Ishikawa (cell line): ENCODE measurements at regions not wholly inside any gene's neighbourhood (a gene's known extent, or its start where the extent isn't known, plus 50 kb on each side); places are given as distances from the start of the nearest gene placed in this dataset.

Source experiments
- CEBPB ChIP-seq: IDR thresholded peaks from 2 replicates; pipeline ENCODE4 v1.6.1; 2012
- CREB1 ChIP-seq: IDR thresholded peaks from 2 replicates; pipeline ENCODE4 v1.6.1; 2012; ENCODE audit warnings: low read depth
- EGR1 ChIP-seq: IDR thresholded peaks from 2 replicates; pipeline ENCODE4 v1.6.1; 2012
- EP300 ChIP-seq: IDR thresholded peaks from 2 replicates; pipeline ENCODE4 v1.6.1; 2012; ENCODE audit warnings: borderline replicate concordance
- FOXM1 ChIP-seq: IDR thresholded peaks from 2 replicates; pipeline ENCODE4 v1.6.1; 2012; ENCODE audit warnings: low read depth, borderline replicate concordance
- MAX ChIP-seq: IDR thresholded peaks from 2 replicates; pipeline ENCODE4 v1.6.1; 2012
- NFIC ChIP-seq: IDR thresholded peaks from 2 replicates; pipeline ENCODE4 v1.6.1; 2012
- RAD21 ChIP-seq: IDR thresholded peaks from 2 replicates; pipeline ENCODE4 v1.6.1; 2012; ENCODE audit warnings: low read depth
- REST ChIP-seq: IDR thresholded peaks from 2 replicates; pipeline ENCODE4 v1.6.1; 2012; ENCODE audit warnings: low read depth, mild to moderate bottlenecking
- TAF1 ChIP-seq: IDR thresholded peaks from 2 replicates; pipeline ENCODE4 v1.6.1; 2012; ENCODE audit warnings: low read depth, mild to moderate bottlenecking
- TCF12 ChIP-seq: IDR thresholded peaks from 2 replicates; pipeline ENCODE4 v1.6.1; 2012; ENCODE audit warnings: low read depth
- TEAD4 ChIP-seq: IDR thresholded peaks from 2 replicates; pipeline ENCODE4 v1.6.1; 2012
- USF1 ChIP-seq: IDR thresholded peaks from 2 replicates; pipeline ENCODE4 v1.6.1; 2012
- YY1 ChIP-seq: IDR thresholded peaks from 2 replicates; pipeline ENCODE4 v1.6.1; 2012; ENCODE audit warnings: low read depth
- ZBTB7A ChIP-seq: IDR thresholded peaks from 2 replicates; pipeline ENCODE4 v1.6.1; 2012; ENCODE audit warnings: low read depth

GRCh38 chr6:141467041-141467440 lies 665.7 kb upstream of the GJE1 start:
- no peak for TF ChIP-seq ZBTB7A
- no peak for TF ChIP-seq TEAD4
- TF ChIP-seq TCF12 = no peak
- no peak for TF ChIP-seq CREB1
- TF ChIP-seq RAD21 = no peak
- TF ChIP-seq FOXM1 = no peak
- TF ChIP-seq MAX = no peak
- no peak for TF ChIP-seq EGR1
- TF ChIP-seq CEBPB = no peak
- no peak for TF ChIP-seq YY1
- no peak for TF ChIP-seq NFIC
- TF ChIP-seq USF1 = no peak
- no peak for TF ChIP-seq TAF1

- TF ChIP-seq YY1 (no peak), EGR1 (no peak), EP300 (no peak), TEAD4 (no peak), CEBPB (no peak)
Observed at GRCh38 chr6:141464896-141465295, 667.8 kb upstream of the GJE1 start.

- TF ChIP-seq MAX (no peak), TAF1 (no peak), USF1 (no peak), FOXM1 (no peak), ZBTB7A (no peak), REST (no peak), EP300 (no peak), EGR1 (no peak), CEBPB (no peak), YY1 (no peak), CREB1 (no peak), TEAD4 (no peak), RAD21 (no peak), TCF12 (no peak), NFIC (no peak)
Observed at GRCh38 chr6:141464490-141464889, 668.2 kb upstream of the GJE1 start.

GRCh38 chr6:141463237-141463977 lies 669.3 kb upstream of the GJE1 start:
- TF ChIP-seq REST = no peak
- no peak for TF ChIP-seq ZBTB7A
- no peak for TF ChIP-seq CEBPB
- no peak for TF ChIP-seq TCF12
- no peak for TF ChIP-seq EP300
- no peak for TF ChIP-seq YY1
- TF ChIP-seq FOXM1 = no peak
- TF ChIP-seq TAF1 = no peak
- no peak for TF ChIP-seq CREB1

GRCh38 chr6:141460743-141461484 lies 671.8 kb upstream of the GJE1 start:
- no peak for TF ChIP-seq YY1
- no peak for TF ChIP-seq EGR1
- TF ChIP-seq CEBPB = no peak
- no peak for TF ChIP-seq EP300
- no peak for TF ChIP-seq CREB1
- no peak for TF ChIP-seq TAF1
- no peak for TF ChIP-seq TEAD4
- TF ChIP-seq NFIC = no peak
- TF ChIP-seq MAX = no peak
- TF ChIP-seq RAD21 = no peak
- no peak for TF ChIP-seq FOXM1
- TF ChIP-seq REST = no peak
- no peak for TF ChIP-seq TCF12
- TF ChIP-seq USF1 = no peak
- TF ChIP-seq ZBTB7A = no peak
